Activated CD8-positive, alpha-beta memory T cell treated with anti-CD3 and anti-CD28 coated beads, Interleukin-2, amount 10 ng/mL, durations not matched to agents 7 days and 5 days (primary cell): ENCODE measurements at regions not wholly inside any gene's neighbourhood (a gene's known extent, or its start where the extent isn't known, plus 50 kb on each side); places are given as distances from the start of the nearest gene placed in this dataset.

ENCODE experiments used
- ATAC-seq: fragments of 150-1000 bp; cut with Tn5 transposase; one replicate; pipeline ENCODE4 v1.10.0; 2021; ENCODE audit warnings: moderate library complexity
- CTCF ChIA-PET: fragments of 350-600 bp; sonication (Branson Sonifier 250); formaldehyde crosslinking; loops from one replicate; lab custom pipeline; 2021; ENCODE audit warnings: antibody characterized with exemption; lab: Charles Lee
- DNase-seq: peaks from one replicate; pipeline ENCODE4 v3.0.0-alpha.2; 2020
- H3K27ac Mint-ChIP-seq: one replicate; pipeline ENCODE4 v1.8.0; 2021; ENCODE audit warnings: mild to moderate bottlenecking, mixed read lengths
- H3K27me3 Mint-ChIP-seq: one replicate; pipeline ENCODE4 v1.8.0; 2021; ENCODE audit warnings: mixed read lengths
- H3K36me3 Mint-ChIP-seq: one replicate; pipeline ENCODE4 v1.8.0; 2021; ENCODE audit warnings: mild to moderate bottlenecking, mixed read lengths
- H3K4me1 Mint-ChIP-seq: one replicate; pipeline ENCODE4 v1.8.0; 2021; ENCODE audit warnings: mixed read lengths
- H3K4me3 Mint-ChIP-seq: one replicate; pipeline ENCODE4 v1.8.0; 2021; ENCODE audit warnings: mild to moderate bottlenecking, moderate library complexity, mixed read lengths
- H3K9me3 Mint-ChIP-seq: one replicate; pipeline ENCODE4 v1.8.0; 2022; ENCODE audit warnings: low read depth, mixed read lengths

- CTCF ChIA-PET: no interaction called here
- DNase-seq: no peak
- peaks cover 9% of the 10 kb centered on the region for H3K27me3 Mint-ChIP-seq
- no peak for ATAC-seq
- no peak overlapping the region for H3K4me3 Mint-ChIP-seq
- no peaks in the 10 kb centered on the region for H3K9me3 Mint-ChIP-seq
- H3K27ac Mint-ChIP-seq: no peak overlapping the region
- no peaks in the 10 kb centered on the region for H3K36me3 Mint-ChIP-seq
- H3K4me1 Mint-ChIP-seq: no peaks in the 10 kb centered on the region
These were observed 153.1 kb upstream of the DCN start for GRCh38 chr12:91335699-91336098.

GRCh38 chr12:91333966-91334365, 151.3 kb upstream of the DCN start:
- Mint-ChIP-seq H3K4me1 (no peaks in the 10 kb centered on the region), H3K36me3 (no peaks in the 10 kb centered on the region), H3K27me3 (peaks cover 9% of the 10 kb centered on the region), H3K9me3 (no peaks in the 10 kb centered on the region), H3K4me3 (no peak overlapping the region), H3K27ac (no peak overlapping the region)
- no peak for DNase-seq
- CTCF ChIA-PET: no interaction called here
- no peak for ATAC-seq

GRCh38 chr12:91332302-91332701, 149.7 kb upstream of the DCN start:
- H3K27me3 Mint-ChIP-seq: peaks cover 9% of the 10 kb centered on the region
- ATAC-seq (no peak), DNase-seq (no peak)
- CTCF ChIA-PET: no interaction called here
- no peaks in the 10 kb centered on the region for H3K9me3 Mint-ChIP-seq
- no peak overlapping the region for H3K27ac Mint-ChIP-seq
- H3K4me3 Mint-ChIP-seq: no peak overlapping the region
- no peaks in the 10 kb centered on the region for H3K4me1 Mint-ChIP-seq
- no peaks in the 10 kb centered on the region for H3K36me3 Mint-ChIP-seq

GRCh38 chr12:91331371-91331770, 148.8 kb upstream of the DCN start:
- no peak for ATAC-seq
- Mint-ChIP-seq H3K36me3 (no peaks in the 10 kb centered on the region), H3K4me3 (no peak overlapping the region), H3K27ac (no peak overlapping the region), H3K27me3 (peaks cover 7% of the 10 kb centered on the region), H3K9me3 (no peaks in the 10 kb centered on the region), H3K4me1 (no peaks in the 10 kb centered on the region)
- CTCF ChIA-PET: interaction anchor here (0.8 kb wide), 1 partner anchor 353 kb away, joined by 3 read pairs; no protein-coding TSS in a partner anchor
- no peak for DNase-seq

- no peak for DNase-seq
- H3K4me3 Mint-ChIP-seq: no peak overlapping the region
- ATAC-seq: no peak
- H3K36me3 Mint-ChIP-seq: no peaks in the 10 kb centered on the region
- H3K9me3 Mint-ChIP-seq: no peaks in the 10 kb centered on the region
- CTCF ChIA-PET: interaction anchor here (1.0 kb wide), 1 partner anchor 350 kb away, joined by 3 read pairs; no protein-coding TSS in a partner anchor
- H3K4me1 Mint-ChIP-seq: no peaks in the 10 kb centered on the region
- no peaks in the 10 kb centered on the region for H3K27me3 Mint-ChIP-seq
- H3K27ac Mint-ChIP-seq: no peak overlapping the region
These were observed 145.8 kb upstream of the DCN start for GRCh38 chr12:91328451-91328850.

- H3K27me3 Mint-ChIP-seq: no peaks in the 10 kb centered on the region
- no peak overlapping the region for H3K27ac Mint-ChIP-seq
- H3K4me1 Mint-ChIP-seq: no peaks in the 10 kb centered on the region
- H3K9me3 Mint-ChIP-seq: no peaks in the 10 kb centered on the region
- ATAC-seq (no peak), DNase-seq (no peak)
- H3K36me3 Mint-ChIP-seq: no peaks in the 10 kb centered on the region
- CTCF ChIA-PET: interaction anchor here (1.0 kb wide), 1 partner anchor 350 kb away, joined by 3 read pairs; no protein-coding TSS in a partner anchor
- no peak overlapping the region for H3K4me3 Mint-ChIP-seq
These were observed 145.3 kb upstream of the DCN start for GRCh38 chr12:91327889-91328288.

GRCh38 chr12:91327131-91327530, 144.5 kb upstream of the DCN start:
- Mint-ChIP-seq H3K4me3 (no peak overlapping the region), H3K9me3 (no peaks in the 10 kb centered on the region), H3K27me3 (no peaks in the 10 kb centered on the region), H3K36me3 (no peaks in the 10 kb centered on the region), H3K27ac (no peak overlapping the region), H3K4me1 (no peaks in the 10 kb centered on the region)
- CTCF ChIA-PET: interaction anchor here (0.7 to 1.7 kb wide), 6 partner anchors 19 to 349 kb away, joined by 3 to 6 read pairs (median 4); no protein-coding TSS in a partner anchor
- ATAC-seq (no peak), DNase-seq (no peak)

GRCh38 chr12:91326058-91327027, 143.7 kb upstream of the DCN start:
- DNase-seq: peak; percentile 45
- Mint-ChIP-seq H3K27me3 (no peaks in the 10 kb centered on the region), H3K27ac (no peak overlapping the region), H3K4me3 (no peak overlapping the region), H3K4me1 (no peaks in the 10 kb centered on the region), H3K36me3 (no peaks in the 10 kb centered on the region), H3K9me3 (no peaks in the 10 kb centered on the region)
- CTCF ChIA-PET: interaction anchor here (0.7 to 1.7 kb wide), 5 partner anchors 20 to 325 kb away, joined by 3 to 6 read pairs (median 4); no protein-coding TSS in a partner anchor
- ATAC-seq: no peak

- H3K9me3 Mint-ChIP-seq: no peaks in the 10 kb centered on the region
- H3K27ac Mint-ChIP-seq: no peak overlapping the region
- H3K4me1 Mint-ChIP-seq: no peaks in the 10 kb centered on the region
- no peak for DNase-seq
- H3K36me3 Mint-ChIP-seq: no peaks in the 10 kb centered on the region
- no peaks in the 10 kb centered on the region for H3K27me3 Mint-ChIP-seq
- ATAC-seq: no peak
- CTCF ChIA-PET: no interaction called here
- no peak overlapping the region for H3K4me3 Mint-ChIP-seq
These were observed 138.4 kb upstream of the DCN start for GRCh38 chr12:91320999-91321398.

- Mint-ChIP-seq H3K9me3 (no peaks in the 10 kb centered on the region), H3K4me3 (no peak overlapping the region), H3K27ac (no peak overlapping the region), H3K27me3 (no peaks in the 10 kb centered on the region), H3K36me3 (no peaks in the 10 kb centered on the region), H3K4me1 (no peaks in the 10 kb centered on the region)
- ATAC-seq (no peak), DNase-seq (no peak)
- CTCF ChIA-PET: no interaction called here
These were observed 136.6 kb upstream of the DCN start for GRCh38 chr12:91319071-91319760.

GRCh38 chr12:91317306-91317705, 134.7 kb upstream of the DCN start:
- DNase-seq: no peak
- H3K9me3 Mint-ChIP-seq: no peaks in the 10 kb centered on the region
- H3K36me3 Mint-ChIP-seq: no peaks in the 10 kb centered on the region
- no peaks in the 10 kb centered on the region for H3K27me3 Mint-ChIP-seq
- CTCF ChIA-PET: no interaction called here
- H3K4me3 Mint-ChIP-seq: no peak overlapping the region
- H3K4me1 Mint-ChIP-seq: no peaks in the 10 kb centered on the region
- H3K27ac Mint-ChIP-seq: no peak overlapping the region
- ATAC-seq: no peak

- Mint-ChIP-seq H3K4me1 (no peaks in the 10 kb centered on the region), H3K4me3 (no peak overlapping the region), H3K9me3 (no peaks in the 10 kb centered on the region), H3K27me3 (no peaks in the 10 kb centered on the region), H3K36me3 (no peaks in the 10 kb centered on the region), H3K27ac (no peak overlapping the region)
- CTCF ChIA-PET: no interaction called here
- DNase-seq (no peak), ATAC-seq (no peak)
These were observed 134.3 kb upstream of the DCN start for GRCh38 chr12:91316907-91317269.

GRCh38 chr12:91316161-91316906, 133.7 kb upstream of the DCN start:
- CTCF ChIA-PET: no interaction called here
- Mint-ChIP-seq H3K9me3 (no peaks in the 10 kb centered on the region), H3K4me3 (no peak overlapping the region), H3K4me1 (no peaks in the 10 kb centered on the region), H3K27me3 (no peaks in the 10 kb centered on the region), H3K36me3 (no peaks in the 10 kb centered on the region), H3K27ac (no peak overlapping the region)
- ATAC-seq (no peak), DNase-seq (no peak)
